ENCODE measurements at regions not wholly inside any gene's neighbourhood (a gene's known extent, or its start where the extent isn't known, plus 50 kb on each side); places are given as distances from the start of the nearest gene placed in this dataset.

- no peak overlapping the region for H3K27ac ChIP-seq
Measured at GRCh38 chr4:124227981-124228380, 484.6 kb downstream of the ANKRD50 start.

GRCh38 chr4:124230268-124230667 is 482.3 kb downstream of the ANKRD50 start:
- H3K27ac ChIP-seq = no peak overlapping the region
- TF ChIP-seq CTCF (IDR thresholded peaks at IDR 0.05) (no peak), ZFX (IDR thresholded peaks at IDR 0.05; ENCODE audit: borderline replicate concordance) (no peak)

More at GRCh38 chr4:124227981-124228380, 484.6 kb downstream of the ANKRD50 start:
- TF ChIP-seq ZFX (IDR thresholded peaks at IDR 0.05; ENCODE audit: borderline replicate concordance) = no peak
- no peak for TF ChIP-seq CTCF (IDR thresholded peaks at IDR 0.05)

- TF ChIP-seq CTCF (IDR thresholded peaks at IDR 0.05) (no peak), ZFX (IDR thresholded peaks at IDR 0.05; ENCODE audit: borderline replicate concordance) (no peak)
- H3K27ac ChIP-seq = no peak overlapping the region
Measured at GRCh38 chr4:124234771-124235170, 477.8 kb downstream of the ANKRD50 start.

- TF ChIP-seq ZFX (IDR thresholded peaks at IDR 0.05; ENCODE audit: borderline replicate concordance) (no peak), CTCF (IDR thresholded peaks at IDR 0.05) (no peak)
- no peak overlapping the region for H3K27ac ChIP-seq
Measured at GRCh38 chr4:124243671-124244366, 468.7 kb downstream of the ANKRD50 start.

- TF ChIP-seq CTCF (IDR thresholded peaks at IDR 0.05) (no peak), ZFX (IDR thresholded peaks at IDR 0.05; ENCODE audit: borderline replicate concordance) (no peak)
- H3K27ac ChIP-seq = no peak overlapping the region
Measured at GRCh38 chr4:124253080-124253479, 459.5 kb downstream of the ANKRD50 start.

- TF ChIP-seq ZFX (IDR thresholded peaks at IDR 0.05; ENCODE audit: borderline replicate concordance) (no peak), CTCF (IDR thresholded peaks at IDR 0.05) (peak; percentile 86)
- H3K27ac ChIP-seq = no peak overlapping the region
Measured at GRCh38 chr4:124262211-124263179, 450.0 kb downstream of the ANKRD50 start.

GRCh38 chr4:124265701-124266100 is 446.8 kb downstream of the ANKRD50 start:
- no peak overlapping the region for H3K27ac ChIP-seq
- TF ChIP-seq ZFX (IDR thresholded peaks at IDR 0.05; ENCODE audit: borderline replicate concordance) = no peak
- no peak for TF ChIP-seq CTCF (IDR thresholded peaks at IDR 0.05)

All from 22Rv1 (cell line).